ENCODE measurements at regions not wholly inside any gene's neighbourhood (a gene's known extent, or its start where the extent isn't known, plus 50 kb on each side); places are given as distances from the start of the nearest gene placed in this dataset.

DNA sequence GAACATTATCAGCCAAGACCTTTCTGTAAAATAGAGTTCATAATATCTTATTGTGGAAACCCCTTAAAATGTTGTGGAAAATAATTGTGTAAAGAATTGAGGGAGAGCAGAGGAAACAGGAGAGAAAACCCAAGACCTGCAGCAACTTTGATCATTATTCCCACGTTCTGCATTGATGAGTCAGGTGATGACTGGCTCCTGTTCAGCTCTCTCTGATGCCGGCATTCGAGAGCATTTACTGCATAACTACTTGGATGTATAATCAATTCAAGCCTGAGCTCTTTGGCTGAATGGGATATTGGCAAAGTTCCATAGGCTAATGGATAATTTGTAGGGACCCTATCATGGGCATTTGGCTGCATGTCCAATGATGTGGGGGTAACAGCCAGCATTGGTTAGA, 176.3 kb upstream of the ARID2 start:
- DNase-seq, result no peak

DNA sequence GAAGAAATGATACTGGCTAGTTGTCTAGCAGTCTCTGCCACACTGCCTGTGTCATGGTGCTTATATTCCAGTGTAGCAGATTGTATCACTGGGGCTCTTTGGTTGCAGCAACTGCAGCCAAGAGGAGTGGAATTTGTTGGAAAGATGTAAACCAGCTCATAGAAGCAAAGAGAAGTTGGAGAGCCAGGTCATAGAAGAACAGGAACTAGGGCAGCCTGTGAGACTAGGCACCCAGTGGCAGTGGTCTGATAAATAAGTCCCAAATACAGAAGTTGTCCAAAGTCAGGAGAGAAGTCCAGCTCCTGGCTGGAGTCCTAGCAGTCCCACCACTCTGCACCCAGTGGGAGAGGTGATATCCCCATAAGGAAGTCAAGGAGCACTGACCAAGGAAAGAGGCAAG, 172.5 kb upstream of the ARID2 start:
- no peak for DNase-seq

DNA sequence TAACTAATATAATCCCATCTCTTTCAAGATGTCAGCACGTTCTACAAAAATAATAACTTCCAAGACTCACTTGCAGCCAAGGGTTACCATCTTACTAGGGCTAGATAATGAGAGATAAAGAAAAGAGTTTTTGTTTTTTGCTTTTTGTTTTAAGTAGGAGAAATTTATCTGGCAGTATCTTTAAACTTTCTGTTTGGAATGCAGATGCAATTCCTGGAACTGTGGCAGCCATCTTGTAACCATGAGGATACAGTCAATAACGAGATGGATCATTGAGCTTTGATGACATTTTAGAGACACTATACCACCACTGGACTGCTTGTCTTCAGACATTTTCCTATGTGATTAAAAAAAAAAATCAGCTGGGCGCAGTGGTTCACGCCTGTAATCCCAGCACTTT, 171.2 kb upstream of the ARID2 start:
- no peak for DNase-seq

DNA sequence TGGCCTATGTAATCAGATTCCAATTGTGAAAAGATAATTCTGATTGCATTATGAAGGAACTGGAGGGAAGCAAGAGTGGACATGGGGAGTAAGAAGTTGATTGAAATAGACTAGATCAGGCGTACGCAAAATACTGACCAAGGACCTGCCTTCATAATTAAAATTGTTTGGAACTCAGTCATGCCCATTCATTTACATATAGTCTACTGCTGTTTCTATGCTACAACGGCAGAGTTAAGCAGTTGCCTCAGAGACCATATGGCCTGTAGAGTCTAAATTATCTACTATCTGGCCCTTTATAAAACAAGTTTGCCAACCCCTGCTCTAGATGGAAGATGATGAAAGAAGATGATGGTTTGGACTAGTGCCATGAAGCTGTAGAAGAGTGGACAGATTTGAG, 170.0 kb upstream of the ARID2 start:
- DNase-seq, result no peak

DNA sequence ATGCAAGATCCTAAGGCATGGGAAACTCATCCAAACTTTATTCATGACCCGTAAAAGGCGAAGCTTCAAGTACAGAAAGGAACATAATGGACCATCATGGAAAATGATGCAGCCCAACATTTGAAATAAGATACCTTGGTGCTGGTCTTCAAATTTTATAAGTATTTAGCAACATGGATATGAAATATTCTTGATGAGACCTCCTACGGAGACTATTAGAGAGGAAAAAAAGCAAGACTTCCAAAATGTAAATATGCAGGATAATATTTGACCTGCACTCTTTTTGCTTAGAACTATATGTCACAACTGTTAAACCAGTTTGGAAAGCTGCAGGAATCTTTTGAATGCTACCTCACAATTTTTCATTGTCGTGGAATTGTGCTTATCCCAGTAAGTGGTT, 168.8 kb upstream of the ARID2 start:
- DNase-seq, result no peak

DNA sequence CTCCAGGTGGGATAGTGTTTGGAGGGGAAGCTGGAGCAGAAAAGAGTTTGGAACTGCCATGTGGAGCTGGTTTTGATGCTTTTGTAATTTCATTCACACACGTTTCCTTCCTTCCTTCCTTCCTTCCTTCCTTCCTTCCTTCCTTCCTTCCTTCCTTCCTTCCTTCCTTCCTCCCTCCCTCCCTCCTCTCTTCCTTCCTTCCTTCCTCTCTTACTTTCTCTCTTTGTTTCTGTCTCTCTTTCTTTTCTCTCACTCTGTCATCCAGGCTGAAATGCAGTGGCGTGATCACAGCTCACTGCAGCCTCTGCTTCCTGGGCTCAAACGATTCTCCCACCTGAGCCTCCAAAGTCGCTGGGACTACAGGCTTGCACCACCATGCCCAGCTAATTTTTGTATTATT, 168.0 kb upstream of the ARID2 start:
- no peak for DNase-seq

DNA sequence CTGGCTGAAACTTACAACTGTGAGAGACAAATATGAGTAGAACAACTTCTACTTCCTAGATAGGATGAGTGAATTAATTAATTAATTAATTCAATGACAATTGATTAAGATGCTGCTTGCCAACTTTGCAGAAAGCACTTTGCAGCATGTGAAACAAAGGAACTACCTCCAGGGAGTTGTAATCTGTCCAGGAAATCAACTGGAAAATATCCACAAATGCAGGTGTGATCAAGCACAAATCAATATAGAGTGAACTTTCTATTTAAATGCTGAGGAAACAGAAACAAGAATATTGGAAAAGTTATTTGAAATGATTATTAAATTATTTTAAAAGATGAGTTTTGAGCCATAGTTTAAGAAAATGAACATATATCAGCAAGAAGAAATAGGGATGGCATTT, 163.9 kb upstream of the ARID2 start:
- DNase-seq, result no peak

DNA sequence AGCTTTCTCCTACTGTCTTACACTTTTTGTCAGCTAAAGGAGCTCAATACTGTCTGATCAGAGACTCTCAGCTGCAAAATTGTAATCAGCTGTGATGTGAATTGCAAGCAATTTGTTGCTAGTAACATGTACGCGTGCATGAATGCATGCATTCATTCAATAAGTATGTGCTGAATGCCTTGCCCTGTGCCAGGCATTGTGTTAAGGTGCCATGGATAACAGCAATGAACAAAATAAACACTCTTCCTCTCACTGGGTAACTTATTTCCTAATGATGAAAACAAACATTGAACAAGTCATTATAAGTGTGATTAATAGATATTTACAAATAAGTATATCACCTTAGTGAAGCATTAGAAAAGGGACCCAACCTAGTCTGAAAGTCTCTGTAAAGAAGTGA, 163.2 kb upstream of the ARID2 start:
- DNase-seq, result no peak

DNA sequence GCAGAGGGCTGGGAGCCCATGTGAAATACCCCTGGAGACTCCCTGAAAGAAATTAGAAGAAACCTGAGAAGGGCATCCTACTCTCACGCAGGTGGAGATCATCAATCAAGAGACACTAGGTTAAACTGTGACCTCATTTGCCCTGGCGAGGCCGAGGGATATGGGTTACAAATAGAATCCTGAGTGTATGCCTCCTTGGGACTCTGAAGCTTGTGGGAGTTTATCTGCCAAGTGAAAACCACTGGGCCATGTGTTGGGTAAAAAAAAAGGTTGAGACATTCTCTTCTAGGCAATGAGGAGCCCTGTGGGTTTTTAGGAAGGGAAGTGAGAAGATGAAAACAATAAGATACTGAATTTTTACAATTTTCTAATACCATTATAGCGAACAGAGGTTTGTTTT, 160.7 kb upstream of the ARID2 start:
- no peak for DNase-seq

DNA sequence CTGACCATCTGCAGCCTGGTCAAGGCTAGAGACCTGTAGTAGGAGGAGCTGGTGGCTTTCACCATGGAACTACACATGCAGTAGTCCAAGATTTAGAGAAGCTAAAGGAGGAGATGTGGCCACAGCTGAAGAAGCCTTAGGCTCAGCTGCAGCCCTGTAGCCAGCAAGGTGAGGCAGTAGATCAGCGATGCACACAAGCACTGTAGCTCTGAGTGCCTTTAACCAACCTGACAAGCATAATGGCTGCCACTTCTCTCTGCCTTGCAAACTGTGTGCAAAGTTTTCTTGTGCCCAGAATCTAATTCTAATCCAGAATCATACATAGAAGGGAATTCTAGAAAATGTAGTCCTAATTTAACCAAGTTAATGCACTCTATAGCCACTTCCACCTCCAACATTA, 159.0 kb upstream of the ARID2 start:
- no peak for DNase-seq

DNA sequence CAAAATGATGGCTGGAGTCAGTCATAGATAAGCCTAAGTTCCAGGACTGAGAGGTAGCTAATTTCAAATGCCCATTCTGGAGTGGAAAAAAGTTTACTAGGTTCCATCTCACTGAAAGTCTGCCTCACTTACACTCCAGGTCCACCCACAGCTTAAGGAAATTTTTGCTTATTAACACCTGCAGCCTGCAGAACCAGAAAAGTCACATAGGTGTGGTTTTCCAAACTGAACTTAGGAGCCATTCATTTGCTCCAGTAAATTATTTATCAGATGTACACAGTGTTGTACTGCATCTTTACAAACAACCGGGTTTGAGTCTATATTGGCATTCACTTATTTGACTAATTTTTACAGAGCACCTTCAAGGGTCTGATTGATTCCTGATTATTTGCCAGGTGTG, 157.4 kb upstream of the ARID2 start:
- DNase-seq, result no peak

DNA sequence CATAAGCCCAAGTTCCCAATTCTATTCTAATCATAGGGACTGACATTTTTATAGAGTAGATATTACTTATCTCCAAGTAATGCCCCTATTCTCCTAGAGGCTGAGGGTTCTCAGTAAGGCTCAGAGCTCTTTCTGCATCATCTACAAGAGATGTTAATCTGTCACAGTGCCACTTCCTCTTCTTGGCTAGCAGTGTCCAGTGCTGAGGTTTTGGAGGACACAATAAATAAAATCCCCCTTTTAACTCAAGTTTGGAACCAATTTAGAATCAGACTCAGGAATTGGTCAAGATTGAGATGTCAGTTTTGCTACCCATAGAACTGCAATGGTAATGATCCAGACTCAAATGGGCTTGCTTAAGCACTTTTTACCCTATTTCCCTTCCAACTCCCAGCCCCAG, 154.1 kb upstream of the ARID2 start:
- DNase-seq, result no peak

DNA sequence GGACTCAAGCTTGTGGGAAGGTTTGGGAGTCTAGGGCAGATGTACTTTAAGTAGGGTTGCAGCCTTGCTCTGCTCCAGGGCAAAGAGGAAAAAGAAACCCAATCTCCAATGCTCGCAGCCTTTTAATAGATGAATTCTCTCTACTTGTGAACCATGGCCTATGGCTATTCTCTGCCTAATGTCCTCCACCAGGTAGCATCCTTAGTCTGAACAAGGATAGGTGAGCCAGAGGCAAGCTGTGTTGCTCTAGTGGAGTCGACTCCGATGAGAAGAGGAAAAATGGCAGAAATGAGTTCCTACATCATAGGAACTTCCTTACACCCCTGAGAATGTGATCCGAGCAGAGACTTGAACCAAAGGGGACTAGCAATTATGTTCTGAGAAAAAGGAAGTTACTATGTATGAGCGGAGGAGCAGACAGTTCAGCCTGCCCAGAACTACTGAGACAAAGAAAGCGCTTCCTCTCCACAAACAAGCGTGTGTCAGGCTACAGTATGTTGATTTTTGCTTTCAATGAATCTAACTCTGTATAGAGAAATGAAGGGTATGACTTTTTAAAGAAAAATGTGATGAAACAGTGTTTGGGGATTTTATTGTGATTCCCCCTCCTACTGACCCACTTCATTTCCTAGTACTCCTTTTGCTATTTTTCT, 153.6 kb upstream of the ARID2 start:
- DNase-seq, result no peak

DNA sequence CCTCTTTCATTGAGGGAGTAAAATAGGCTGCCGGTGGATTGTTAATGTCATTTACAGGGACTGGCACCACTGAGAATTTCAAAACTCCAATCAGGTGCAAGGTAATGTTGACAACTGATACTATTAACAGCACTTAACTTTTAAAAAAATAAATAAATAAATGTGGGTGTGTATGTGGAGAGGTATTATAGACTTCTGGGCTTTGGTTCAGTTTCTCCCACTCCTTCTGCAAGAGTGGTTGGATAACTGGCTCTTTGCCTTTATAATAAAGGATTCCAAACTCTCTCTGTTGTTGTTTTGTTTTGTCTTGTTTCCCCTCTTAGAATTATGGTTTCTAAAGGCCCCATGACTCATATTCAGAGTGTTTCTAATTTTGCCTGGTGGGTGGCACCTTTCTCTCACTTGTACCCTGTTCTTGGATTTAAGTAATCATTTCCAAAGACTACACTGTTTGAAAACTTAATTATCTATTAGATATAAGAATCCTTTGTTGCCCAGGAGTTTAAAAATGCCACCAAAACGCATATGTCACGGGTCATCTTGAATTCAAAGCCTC, 151.6 kb upstream of the ARID2 start:
- no peak for DNase-seq

DNA sequence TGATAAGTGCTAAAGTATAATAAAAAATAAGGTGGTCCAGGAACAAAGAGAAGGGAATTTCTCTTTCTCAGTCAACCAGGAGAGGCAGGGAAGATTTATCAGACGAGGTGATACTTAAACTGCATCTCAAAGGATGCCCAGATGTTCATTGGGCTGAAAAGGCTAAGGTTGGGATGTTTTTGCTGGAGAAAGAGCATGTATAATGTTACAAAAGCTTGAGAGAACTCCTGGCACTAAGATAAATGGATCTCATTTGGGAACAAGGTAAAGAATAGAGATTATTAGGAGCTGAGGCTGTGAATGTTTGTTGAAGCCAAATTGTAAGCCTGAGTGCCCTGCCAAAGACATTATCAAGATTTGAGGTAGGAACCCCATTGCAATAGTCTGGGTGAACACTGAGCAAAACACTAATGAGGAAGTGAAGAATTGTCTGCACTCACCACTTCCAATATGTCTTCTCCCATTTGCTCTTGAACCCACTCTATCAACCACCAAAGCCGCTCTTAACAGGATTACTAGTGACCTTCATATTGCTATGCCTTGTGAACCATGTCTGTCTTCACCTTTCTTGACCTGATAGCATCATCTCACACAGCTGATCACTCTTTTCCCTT, 149.0 kb upstream of the ARID2 start:
- no peak for DNase-seq

DNA sequence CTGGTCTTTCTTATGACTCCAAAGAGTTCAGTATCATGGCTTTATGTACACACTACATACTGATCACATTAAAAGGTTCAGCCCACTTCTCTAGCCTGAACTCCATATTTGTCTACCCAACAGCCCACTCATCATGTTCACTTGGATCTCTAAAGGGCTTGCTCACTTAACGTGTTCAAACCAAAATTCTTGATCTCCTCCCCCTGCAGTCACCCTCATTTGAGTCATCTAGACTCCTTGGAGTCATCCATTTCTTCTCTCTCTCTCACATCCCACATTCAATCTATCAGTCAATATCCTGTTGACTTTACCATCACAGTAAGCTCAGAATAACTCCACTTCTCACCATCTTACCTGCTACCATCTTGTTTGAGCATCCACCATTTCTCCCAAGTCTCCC, 148.4 kb upstream of the ARID2 start:
- no peak for DNase-seq

DNA sequence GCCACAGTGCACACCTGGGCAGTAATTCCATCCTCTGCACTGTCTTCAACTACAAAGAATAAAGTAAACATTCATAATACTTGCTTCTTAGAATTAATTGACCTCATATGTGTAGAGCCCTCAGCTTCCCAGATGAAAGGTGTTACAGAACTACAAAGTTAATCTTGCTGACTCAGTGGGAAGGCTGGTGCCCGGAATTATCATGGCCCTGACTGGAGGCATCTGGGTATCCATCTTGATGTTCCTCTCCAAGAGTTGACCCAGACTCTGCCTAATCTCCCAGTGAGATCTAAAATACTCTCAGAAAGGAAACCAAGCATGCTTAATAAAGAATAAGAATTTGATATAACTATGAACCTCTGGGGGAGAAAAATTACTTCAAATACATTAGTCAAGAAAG, 147.0 kb upstream of the ARID2 start:
- no peak for DNase-seq

DNA sequence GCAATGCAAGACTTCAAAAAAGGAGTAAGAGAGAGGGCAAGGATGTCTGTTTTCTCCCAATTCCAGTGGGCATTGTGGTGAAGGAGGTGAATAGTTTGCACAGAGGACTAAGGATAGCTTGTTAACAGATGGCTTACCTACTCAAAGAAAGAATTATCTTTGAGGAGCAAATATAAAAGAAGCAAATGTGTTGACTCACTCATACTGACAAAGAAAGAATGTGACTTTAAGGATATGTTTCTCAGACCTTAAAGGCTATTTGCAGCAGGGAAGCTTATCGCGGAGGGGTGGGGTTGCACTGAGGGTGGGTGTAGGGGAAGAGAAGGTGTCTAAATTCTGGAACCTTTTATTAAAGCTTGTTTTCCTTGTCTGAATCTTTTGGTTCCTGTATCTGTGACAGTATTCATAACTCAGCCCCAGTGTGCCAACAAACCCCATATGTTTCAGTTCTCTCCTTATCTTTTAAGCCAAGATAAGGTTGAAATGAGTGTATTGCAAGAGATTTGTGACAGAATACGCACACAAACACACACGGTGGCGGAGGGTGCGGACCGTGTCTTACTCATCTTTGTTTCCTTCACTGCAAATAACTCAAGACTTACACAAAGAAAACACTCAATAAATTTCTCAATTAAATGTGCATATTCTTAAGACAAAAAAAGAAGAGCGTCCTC, 146.4 kb upstream of the ARID2 start:
- no peak for DNase-seq

DNA sequence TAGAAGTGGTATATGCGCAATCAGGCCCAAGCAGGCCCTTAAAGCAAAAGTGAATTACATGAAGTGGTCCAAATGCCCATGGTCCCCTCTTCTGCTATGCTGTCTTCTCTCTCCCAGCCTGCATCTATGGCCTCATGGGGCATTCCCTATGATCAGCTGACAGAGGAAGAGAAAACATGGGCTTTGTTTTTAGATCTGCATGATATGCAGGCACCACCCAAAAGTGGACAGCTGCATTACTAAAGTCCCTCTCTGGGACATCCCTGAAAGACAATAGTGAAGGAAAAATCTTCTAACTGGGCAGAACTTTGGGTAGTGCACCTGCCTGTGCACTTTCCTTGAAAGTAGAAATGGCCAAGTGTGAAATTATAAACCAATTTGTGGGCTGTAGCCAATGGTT, 145.2 kb upstream of the ARID2 start:
- DNase-seq, result no peak

DNA sequence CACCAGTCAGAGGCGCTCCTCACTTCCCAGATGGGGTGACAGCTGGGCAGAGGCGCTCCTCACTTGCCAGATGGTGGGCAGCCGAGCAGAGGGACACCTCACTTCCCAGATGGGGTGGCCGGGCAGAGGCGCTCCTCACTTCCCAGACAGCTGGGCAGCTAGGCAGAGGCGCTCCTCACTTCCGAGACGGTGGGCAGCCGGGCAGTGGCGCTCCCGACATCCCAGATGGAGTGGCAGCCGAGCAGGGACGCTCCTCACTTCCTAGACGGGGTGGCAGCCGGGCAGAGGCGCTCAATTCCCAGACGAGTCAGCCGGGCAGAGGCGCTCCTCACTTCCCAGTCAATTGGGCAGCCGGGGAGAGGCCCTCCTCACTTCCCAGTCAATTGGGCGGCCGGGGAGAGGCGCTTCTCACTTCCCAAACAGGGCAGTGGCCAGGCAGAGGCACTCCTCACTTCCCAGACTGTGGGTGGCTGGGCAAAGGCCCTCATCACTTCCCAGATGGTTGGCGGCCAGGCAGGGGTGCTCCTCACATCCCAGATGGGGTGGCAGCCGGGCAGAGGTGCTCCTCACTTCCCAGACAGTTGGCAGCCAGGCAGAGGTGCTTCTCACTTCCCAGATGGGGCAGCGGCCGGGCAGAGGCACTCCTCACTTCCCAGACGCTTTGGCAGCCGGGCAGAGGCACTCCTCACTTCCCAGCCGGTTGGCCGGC, 143.8 kb upstream of the ARID2 start:
- DNase-seq, result no peak

DNA sequence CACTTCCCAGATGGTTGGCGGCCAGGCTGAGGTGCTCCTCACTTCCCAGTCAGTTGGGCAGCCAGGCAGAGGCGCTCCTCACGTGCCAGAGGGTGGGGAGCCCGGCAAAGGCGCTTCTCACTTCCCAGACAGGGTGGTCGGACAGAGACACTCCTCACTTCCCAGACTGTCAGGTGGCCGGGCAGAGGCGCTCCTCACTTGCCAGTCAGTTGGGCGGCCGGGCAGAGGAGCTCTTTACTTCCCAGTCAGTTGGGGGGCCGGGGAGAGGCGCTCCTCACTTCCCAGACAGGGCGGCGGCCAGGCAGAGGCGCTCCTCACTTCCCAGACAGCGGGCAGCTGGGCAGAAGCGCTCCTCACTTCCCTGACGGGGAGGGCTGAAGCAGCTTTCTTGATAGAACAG, 143.0 kb upstream of the ARID2 start:
- no peak for DNase-seq

DNA sequence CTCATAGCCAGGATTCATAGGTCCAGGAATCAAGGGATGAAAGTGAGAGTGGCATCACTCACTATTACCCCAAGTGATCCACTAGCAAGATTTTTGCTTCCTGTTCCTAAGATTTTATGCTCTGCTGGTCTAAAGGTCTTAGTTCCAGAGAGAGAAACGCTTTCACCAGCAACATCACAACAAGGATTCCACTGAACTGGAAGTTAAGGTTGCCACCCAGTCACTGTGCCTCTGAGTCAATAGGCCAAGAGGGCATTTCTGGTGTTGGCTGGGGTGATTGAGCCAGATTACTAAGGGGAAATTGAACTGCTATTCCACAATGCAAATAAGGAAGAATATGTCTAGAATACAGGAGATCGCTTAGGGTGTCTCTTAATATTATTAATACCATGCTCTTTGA, 142.5 kb upstream of the ARID2 start:
- DNase-seq, result no peak

DNA sequence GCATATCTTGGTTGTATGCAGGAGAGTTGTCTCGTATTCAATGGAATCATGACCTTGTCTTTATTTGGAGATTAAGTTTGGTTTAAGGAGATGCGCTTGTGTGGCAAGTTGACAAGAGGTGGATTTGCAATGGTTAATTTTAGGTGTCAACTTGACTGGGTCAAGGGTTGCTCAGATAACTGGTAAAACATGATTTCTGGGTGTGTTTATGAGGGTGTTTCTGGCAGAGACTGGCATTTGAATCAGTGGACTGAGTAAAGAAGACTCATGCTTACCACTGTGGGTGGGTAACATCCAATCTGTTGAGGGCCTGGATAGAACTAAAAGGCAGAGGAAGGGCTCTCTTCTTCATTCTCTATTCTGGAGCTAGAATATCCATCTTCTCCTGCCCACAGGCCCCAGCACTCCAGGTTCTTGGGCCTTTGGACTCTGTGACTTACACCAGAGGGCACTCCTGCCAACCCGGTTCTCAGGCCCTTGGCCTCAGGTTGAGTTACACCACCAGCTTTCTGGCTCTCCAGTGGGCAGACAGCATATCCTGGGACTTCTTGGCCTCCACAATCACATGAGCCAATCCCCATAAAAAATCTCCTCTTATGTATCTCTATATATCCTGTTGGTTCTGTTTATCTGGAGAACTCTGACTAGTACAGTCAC, 141.5 kb upstream of the ARID2 start:
- DNase-seq, result no peak
